CD4-positive, alpha-beta T cell treated with Interleukin-4 for 1 hour (primary cell): ENCODE measurements at regions not wholly inside any gene's neighbourhood (a gene's known extent, or its start where the extent isn't known, plus 50 kb on each side); places are given as distances from the start of the nearest gene placed in this dataset.

Experiments
- DNase-seq, 2 donors: peaks; one replicate each; pipeline ENCODE4 v3.0.0-alpha.2; 2020 to 2022

GRCh38 chr2:71277536-71278103 is 50.7 kb upstream of the PAIP2B start:
- peak in 1 of 2 donors; percentile 17 for DNase-seq

GRCh38 chr2:71277147-71277475 is 50.2 kb upstream of the PAIP2B start:
- no peak for DNase-seq

GRCh38 chr2:71276311-71277146 is 49.6 kb upstream of the PAIP2B start:
- DNase-seq: peak; percentile 81 to 84
